Sciatic nerve (tissue), 2 donors: ENCODE measurements at regions not wholly inside any gene's neighbourhood (a gene's known extent, or its start where the extent isn't known, plus 50 kb on each side); places are given as distances from the start of the nearest gene placed in this dataset.
A peak's percentile ranks its signal among the peaks of the same experiment; 100 is the strongest.
"Not testable (repeated sequence)": the region's sequence is repeated elsewhere in the genome, so short reads cannot be mapped to it uniquely, and the experiment has no call there.

ENCODE experiments used
- ATAC-seq: fragments of 200-7000 bp; cut with Tn5 transposase; one replicate; pipeline ENCODE4 v1.9.1; 2020; ENCODE audit warnings: mild to moderate bottlenecking, moderate library complexity
- DNase-seq: peaks from one replicate; pipeline ENCODE4 v3.0.0-alpha.2; 2020; ENCODE audit warnings: low spot score
- intact Hi-C: fragments of 100-400 bp; cut with DNase I; formaldehyde crosslinking; loops from one replicate; pipeline ENCODE4 v1.14.2; 2022
- donor health status: DM: no; HTN: no; CAD: no.
- donor health status: DM: no; HTN: no; CAD: no.

GRCh38 chr21:16194788-16195537 lies 465.2 kb downstream of the USP25 start:
- intact Hi-C loops: no loop called here
- peak; percentile 57 for ATAC-seq
- no peak for DNase-seq

GRCh38 chr21:16195538-16195910 lies 465.7 kb downstream of the USP25 start:
- DNase-seq (no peak), ATAC-seq (peak; percentile 50)
- intact Hi-C loops: no loop called here

GRCh38 chr21:16196001-16196400 lies 466.2 kb downstream of the USP25 start:
- ATAC-seq (no peak), DNase-seq (no peak)
- intact Hi-C loops: no loop called here

GRCh38 chr21:16198546-16198945 lies 468.8 kb downstream of the USP25 start:
- ATAC-seq (no peak), DNase-seq (no peak)
- intact Hi-C loops: no loop called here

- intact Hi-C loops: no loop called here
- DNase-seq: no peak
- no peak for ATAC-seq
Measured at GRCh38 chr21:16199539-16199938, 469.8 kb downstream of the USP25 start.

- no peak for ATAC-seq
- DNase-seq: no peak
- intact Hi-C loops: no loop called here
Measured at GRCh38 chr21:16201718-16202117, 471.9 kb downstream of the USP25 start.

GRCh38 chr21:16205527-16205926 lies 475.7 kb downstream of the USP25 start:
- DNase-seq (no peak), ATAC-seq (peak; percentile 24)
- intact Hi-C loops: no loop called here

- ATAC-seq: peak; percentile 70
- intact Hi-C loops: no loop called here
- DNase-seq: no peak
Measured at GRCh38 chr21:16211339-16212303, 481.8 kb downstream of the USP25 start.

- ATAC-seq (no peak), DNase-seq (no peak)
- intact Hi-C loops: no loop called here
Measured at GRCh38 chr21:16213518-16213917, 483.7 kb downstream of the USP25 start.

GRCh38 chr21:16215193-16215592 lies 485.4 kb downstream of the USP25 start:
- DNase-seq (no peak), ATAC-seq (no peak)
- intact Hi-C loops: no loop called here

GRCh38 chr21:16215663-16216183 lies 485.9 kb downstream of the USP25 start:
- DNase-seq (no peak), ATAC-seq (no peak)
- intact Hi-C loops: no loop called here

GRCh38 chr21:16216288-16216962 lies 486.6 kb downstream of the USP25 start:
- DNase-seq (no peak), ATAC-seq (no peak)
- intact Hi-C loops: no loop called here

- no peak for DNase-seq
- intact Hi-C loops: no loop called here
- no peak for ATAC-seq
Measured at GRCh38 chr21:16218682-16219343, 489.0 kb downstream of the USP25 start.

- ATAC-seq, intact Hi-C loops, DNase-seq: not testable (repeated sequence)
Measured at GRCh38 chr21:16224756-16225155, 495.0 kb downstream of the USP25 start.

- ATAC-seq: no peak
- no peak for DNase-seq
- intact Hi-C loops: no loop called here
Measured at GRCh38 chr21:16239659-16240265, 510.0 kb downstream of the USP25 start.

- intact Hi-C loops: no loop called here
- DNase-seq (no peak), ATAC-seq (no peak)
Measured at GRCh38 chr21:16241016-16241415, 511.2 kb downstream of the USP25 start.

- intact Hi-C loops: no loop called here
- DNase-seq (no peak), ATAC-seq (no peak)
Measured at GRCh38 chr21:16241479-16241963, 511.7 kb downstream of the USP25 start.

GRCh38 chr21:16243396-16243795 lies 513.6 kb downstream of the USP25 start:
- intact Hi-C loops: no loop called here
- DNase-seq (no peak), ATAC-seq (no peak)
